CD4-positive, CD25-positive, alpha-beta regulatory T cell (primary cell): ENCODE measurements at regions not wholly inside any gene's neighbourhood (a gene's known extent, or its start where the extent isn't known, plus 50 kb on each side); places are given as distances from the start of the nearest gene placed in this dataset.

Experiments
- ATAC-seq, 2 donors: fragments of 150-1000 bp; cut with Tn5 transposase; one replicate each; pipeline ENCODE4 v1.10.0; 2021; ENCODE audit warnings: low read depth in 2 of 2, moderate number of reproducible peaks in 2 of 2, moderate library complexity in 1 of 2
- DNase-seq, 3 donors: peaks; one replicate each; pipeline versions ENCODE4 v3.0.0 to v3.0.0-alpha.2; 2012 to 2022; ENCODE audit warnings: mixed read lengths in 1 of 3
- H3K27ac ChIP-seq: one replicate; pipeline ENCODE4 v1.7.0; 2013; ENCODE audit warnings: mild to moderate bottlenecking, low read length; ENCODE audit not compliant: insufficient read depth, poor library complexity, severe bottlenecking
- H3K27me3 ChIP-seq: one replicate; pipeline ENCODE4 v1.7.0; 2013; ENCODE audit warnings: low read length; ENCODE audit not compliant: control insufficient read depth, insufficient read depth
- H3K36me3 ChIP-seq: one replicate; pipeline ENCODE4 v1.7.0; 2013; ENCODE audit warnings: mild to moderate bottlenecking, low read length, moderate library complexity; ENCODE audit not compliant: control insufficient read depth, insufficient read depth
- H3K4me1 ChIP-seq: 2 replicates; pipeline ENCODE4 v1.7.0; 2013; ENCODE audit warnings: mild to moderate bottlenecking, low read length; ENCODE audit not compliant: insufficient read depth, control insufficient read depth, poor library complexity, severe bottlenecking
- H3K4me3 ChIP-seq: one replicate; pipeline ENCODE4 v1.7.0; 2013; ENCODE audit warnings: low read depth, mild to moderate bottlenecking, low read length, moderate library complexity
- H3K9me3 ChIP-seq, 2 experiments: 1 replicate in 1 of 2; 2 replicates in 1 of 2; pipeline ENCODE4 v1.7.0; 2013; ENCODE audit warnings: low read length in 2 of 2, mild to moderate bottlenecking in 1 of 2, moderate library complexity in 1 of 2; ENCODE audit not compliant: control insufficient read depth in 2 of 2
- H3K27ac Mint-ChIP-seq, 3 donors: one replicate each; pipeline ENCODE4 v1.8.0; 2020 to 2022; ENCODE audit warnings: mild to moderate bottlenecking in 3 of 3, mixed read lengths in 3 of 3, moderate library complexity in 2 of 3
- H3K27me3 Mint-ChIP-seq: one replicate; pipeline ENCODE4 v1.8.0; 2022; ENCODE audit warnings: mild to moderate bottlenecking, mixed read lengths
- H3K36me3 Mint-ChIP-seq: one replicate; pipeline ENCODE4 v1.8.0; 2020; ENCODE audit warnings: mixed read lengths
- H3K4me1 Mint-ChIP-seq, 4 donors: one replicate each; pipeline ENCODE4 v1.8.0; 2020 to 2022; ENCODE audit warnings: mixed read lengths in 4 of 4, mild to moderate bottlenecking in 1 of 4
- H3K4me3 Mint-ChIP-seq, 4 donors: one replicate each; pipeline ENCODE4 v1.8.0; 2020 to 2022; ENCODE audit warnings: mild to moderate bottlenecking in 4 of 4, mixed read lengths in 4 of 4, moderate library complexity in 3 of 4
- H3K9me3 Mint-ChIP-seq, 7 donors: one replicate each; pipeline ENCODE4 v1.8.0; 2020 to 2022; ENCODE audit warnings: mixed read lengths in 7 of 7, mild to moderate bottlenecking in 3 of 7, moderate library complexity in 2 of 7

DNA sequence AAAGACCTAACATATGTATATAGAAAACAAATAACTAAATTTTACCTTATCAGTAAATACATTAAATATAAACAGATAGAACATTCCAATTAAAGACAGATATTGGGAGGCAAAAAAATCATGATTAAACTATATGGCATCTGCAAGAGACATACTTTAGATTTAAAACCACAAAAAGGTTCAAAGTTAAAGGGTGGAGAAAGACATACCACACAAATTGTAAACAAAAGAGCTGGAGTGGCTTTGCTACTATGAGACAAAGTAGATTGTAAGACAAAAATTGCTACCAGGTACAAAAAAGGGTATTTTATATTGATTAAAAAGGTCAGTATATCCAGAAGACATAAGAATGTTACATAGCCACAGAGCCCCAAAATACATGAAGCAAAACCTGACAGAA lies 200.2 kb downstream of the KCNRG start:
- no peaks in the 10 kb centered on the region for H3K27me3 ChIP-seq
- no peaks in the 10 kb centered on the region for H3K4me1 ChIP-seq
- peaks cover 9% of the 10 kb centered on the region for H3K27me3 Mint-ChIP-seq
- peak overlapping the region; percentile 2 for H3K4me3 ChIP-seq
- H3K36me3 Mint-ChIP-seq, result peaks cover 5% of the 10 kb centered on the region
- ATAC-seq (no peak), DNase-seq (no peak)
- peaks cover 22 to 23% of the 10 kb centered on the region in 2 experiments for H3K9me3 ChIP-seq
- no peak overlapping the region for H3K4me3 Mint-ChIP-seq
- peaks cover 11 to 22% (median 19%) of the 10 kb centered on the region in 4 donors for H3K4me1 Mint-ChIP-seq
- H3K36me3 ChIP-seq, result no peaks in the 10 kb centered on the region
- no peak overlapping the region for H3K27ac Mint-ChIP-seq
- H3K9me3 Mint-ChIP-seq, result peaks cover 5 to 27% (median 8%) of the 10 kb centered on the region in 7 donors
- H3K27ac ChIP-seq, result no peak overlapping the region

DNA sequence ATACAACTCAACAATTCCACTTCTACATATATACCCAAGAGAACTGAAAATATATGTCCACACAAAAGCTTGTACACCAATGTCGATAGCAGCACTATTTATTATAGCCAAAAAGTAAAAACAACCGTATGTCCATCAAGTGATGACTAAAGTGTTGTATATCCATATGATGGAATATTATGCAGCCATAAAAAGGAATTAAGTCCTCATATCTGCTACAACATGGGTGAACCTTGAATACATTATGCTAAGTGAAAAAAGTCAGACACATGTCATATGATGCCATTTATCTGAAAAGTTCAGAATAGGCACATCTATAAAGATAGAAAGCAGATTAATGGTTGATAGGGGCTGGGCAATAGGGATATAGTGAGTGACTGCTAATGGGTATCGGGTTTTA lies 204.5 kb downstream of the KCNRG start:
- peaks cover 11 to 12% of the 10 kb centered on the region in 2 experiments for H3K9me3 ChIP-seq
- Mint-ChIP-seq H3K27me3 (peaks cover 9% of the 10 kb centered on the region), H3K27ac (no peak overlapping the region), H3K36me3 (peaks cover 5% of the 10 kb centered on the region), H3K4me3 (no peak overlapping the region), H3K9me3 (peaks cover 0 to 15% (median 6%) of the 10 kb centered on the region in 7 donors), H3K4me1 (peaks cover 15 to 35% (median 20%) of the 10 kb centered on the region in 4 donors)
- ATAC-seq (no peak), DNase-seq (no peak)
- no peaks in the 10 kb centered on the region for H3K27me3 ChIP-seq
- H3K4me1 ChIP-seq, result no peaks in the 10 kb centered on the region
- H3K27ac ChIP-seq, result no peak overlapping the region
- no peaks in the 10 kb centered on the region for H3K36me3 ChIP-seq
- no peak overlapping the region for H3K4me3 ChIP-seq

DNA sequence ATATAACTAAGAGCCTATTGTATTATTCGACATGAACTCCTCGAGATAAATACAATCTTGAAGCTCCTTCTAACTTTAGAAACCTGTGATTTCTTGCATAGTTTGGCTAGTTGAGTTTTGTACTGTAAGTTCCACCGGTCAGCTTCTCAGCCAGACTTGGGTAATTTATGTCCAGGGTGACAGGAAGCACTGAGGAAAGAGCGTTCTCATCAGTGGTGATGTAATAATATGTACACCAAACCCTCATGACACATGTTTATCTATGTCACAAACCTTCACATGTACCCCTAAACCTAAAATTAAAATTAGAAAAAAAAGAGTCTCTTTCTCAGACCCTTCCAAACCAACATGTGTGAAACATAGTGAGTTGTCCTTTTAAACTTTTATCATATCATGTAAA lies 205.7 kb downstream of the KCNRG start:
- H3K4me3 Mint-ChIP-seq, result no peak overlapping the region

DNA sequence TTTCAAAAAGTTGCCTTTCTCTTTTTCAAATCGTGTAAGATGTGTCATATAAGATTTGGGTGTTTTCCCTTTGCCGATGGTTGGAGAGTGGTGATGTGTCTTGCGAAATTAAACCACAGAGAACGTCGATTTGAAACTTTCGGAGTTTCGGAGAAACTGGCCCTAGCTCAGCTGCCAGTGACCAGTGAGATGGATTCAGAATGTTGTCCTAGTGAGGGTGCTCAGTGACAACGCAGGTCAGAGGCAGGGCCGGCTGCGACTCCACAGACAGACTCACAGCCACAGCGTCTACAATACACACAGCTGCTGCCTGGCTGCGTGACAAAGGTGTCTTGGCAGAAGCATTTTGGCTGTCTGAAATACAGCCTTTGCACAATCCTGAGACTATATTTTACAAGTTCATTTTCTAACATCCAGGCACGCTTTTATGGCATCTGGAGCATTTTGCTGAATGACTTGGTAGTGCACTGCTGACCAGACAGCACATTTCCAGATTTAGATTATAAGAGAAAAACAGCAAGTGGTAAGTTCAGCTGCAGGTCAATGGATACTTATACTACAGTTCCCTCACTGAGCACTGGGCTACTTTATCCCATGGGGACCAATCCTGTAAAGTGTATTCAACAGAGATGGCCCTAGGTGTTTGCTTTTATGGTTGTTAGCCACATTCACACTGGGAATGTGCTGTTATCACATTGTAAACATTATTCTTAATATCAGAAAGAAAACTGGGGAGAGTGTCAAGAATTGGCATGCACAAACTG lies 207.5 kb downstream of the KCNRG start:
- Histone ChIP-seq H3K27ac (no peak overlapping the region), H3K4me3 (peak overlapping the region; percentile 48), H3K27me3 (no peaks in the 10 kb centered on the region), H3K4me1 (no peaks in the 10 kb centered on the region), H3K36me3 (no peaks in the 10 kb centered on the region), H3K9me3 (no peaks in the 10 kb centered on the region)
- no peaks in the 10 kb centered on the region for H3K36me3 Mint-ChIP-seq
- H3K4me3 Mint-ChIP-seq, result peak overlapping the region in 2 of 4 donors; percentile 56 to 74
- ATAC-seq, result peak in 1 of 2 donors; percentile 64
- H3K4me1 Mint-ChIP-seq, result peaks cover 0 to 43% (median 20%) of the 10 kb centered on the region in 4 donors
- peaks cover 9% of the 10 kb centered on the region for H3K27me3 Mint-ChIP-seq
- peak overlapping the region; percentile 57 to 72 (median 64) for H3K27ac Mint-ChIP-seq
- DNase-seq, result peak in 1 of 3 donors; percentile 17
- H3K9me3 Mint-ChIP-seq, result peaks cover 0 to 5% (median 0%) of the 10 kb centered on the region in 7 donors

More for the DNA sequence above, 205.7 kb downstream of the KCNRG start:
- H3K36me3 ChIP-seq, result no peaks in the 10 kb centered on the region
- no peak overlapping the region for H3K4me3 ChIP-seq
- ATAC-seq, result no peak
- Mint-ChIP-seq H3K9me3 (peaks cover 0 to 14% (median 5%) of the 10 kb centered on the region in 7 donors), H3K36me3 (peaks cover 5% of the 10 kb centered on the region), H3K27ac (peak overlapping the region in 1 of 3 donors; percentile 83), H3K4me1 (peaks cover 3 to 32% (median 16%) of the 10 kb centered on the region in 4 donors), H3K27me3 (peaks cover 9% of the 10 kb centered on the region)
- no peaks in the 10 kb centered on the region for H3K27me3 ChIP-seq
- H3K9me3 ChIP-seq, result peaks cover 11 to 12% of the 10 kb centered on the region in 2 experiments
- DNase-seq, result no peak
- no peak overlapping the region for H3K27ac ChIP-seq
- H3K4me1 ChIP-seq, result no peaks in the 10 kb centered on the region

DNA sequence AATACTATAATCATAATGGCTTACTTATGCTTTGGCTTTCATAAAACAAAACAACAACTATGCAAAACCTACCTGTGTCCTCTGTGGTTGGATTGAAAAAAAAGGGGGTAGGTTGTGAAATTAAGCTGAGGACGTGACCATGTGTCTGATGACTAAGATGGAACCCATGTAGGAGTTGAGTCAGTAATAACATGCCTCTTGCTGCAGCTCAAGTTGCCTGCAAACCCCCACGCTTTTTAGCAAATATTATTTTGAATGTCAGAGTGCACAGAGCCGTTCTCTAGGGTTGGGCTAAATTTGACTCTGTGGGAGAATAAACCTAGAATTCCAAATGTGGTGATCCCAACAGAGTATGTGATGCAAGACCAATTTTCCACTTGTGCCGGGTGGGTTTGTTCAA lies 209.3 kb downstream of the KCNRG start:
- Mint-ChIP-seq H3K27ac (no peak overlapping the region), H3K36me3 (no peaks in the 10 kb centered on the region), H3K4me3 (no peak overlapping the region), H3K27me3 (peaks cover 2% of the 10 kb centered on the region), H3K9me3 (peaks cover 0 to 5% (median 0%) of the 10 kb centered on the region in 7 donors), H3K4me1 (peaks cover 0 to 47% (median 20%) of the 10 kb centered on the region in 4 donors)
- DNase-seq (peak in 1 of 3 donors; percentile 56), ATAC-seq (no peak)
- no peaks in the 10 kb centered on the region for H3K9me3 ChIP-seq
- H3K4me1 ChIP-seq, result no peaks in the 10 kb centered on the region
- H3K4me3 ChIP-seq, result no peak overlapping the region
- H3K36me3 ChIP-seq, result no peaks in the 10 kb centered on the region
- no peaks in the 10 kb centered on the region for H3K27me3 ChIP-seq
- H3K27ac ChIP-seq, result no peak overlapping the region

DNA sequence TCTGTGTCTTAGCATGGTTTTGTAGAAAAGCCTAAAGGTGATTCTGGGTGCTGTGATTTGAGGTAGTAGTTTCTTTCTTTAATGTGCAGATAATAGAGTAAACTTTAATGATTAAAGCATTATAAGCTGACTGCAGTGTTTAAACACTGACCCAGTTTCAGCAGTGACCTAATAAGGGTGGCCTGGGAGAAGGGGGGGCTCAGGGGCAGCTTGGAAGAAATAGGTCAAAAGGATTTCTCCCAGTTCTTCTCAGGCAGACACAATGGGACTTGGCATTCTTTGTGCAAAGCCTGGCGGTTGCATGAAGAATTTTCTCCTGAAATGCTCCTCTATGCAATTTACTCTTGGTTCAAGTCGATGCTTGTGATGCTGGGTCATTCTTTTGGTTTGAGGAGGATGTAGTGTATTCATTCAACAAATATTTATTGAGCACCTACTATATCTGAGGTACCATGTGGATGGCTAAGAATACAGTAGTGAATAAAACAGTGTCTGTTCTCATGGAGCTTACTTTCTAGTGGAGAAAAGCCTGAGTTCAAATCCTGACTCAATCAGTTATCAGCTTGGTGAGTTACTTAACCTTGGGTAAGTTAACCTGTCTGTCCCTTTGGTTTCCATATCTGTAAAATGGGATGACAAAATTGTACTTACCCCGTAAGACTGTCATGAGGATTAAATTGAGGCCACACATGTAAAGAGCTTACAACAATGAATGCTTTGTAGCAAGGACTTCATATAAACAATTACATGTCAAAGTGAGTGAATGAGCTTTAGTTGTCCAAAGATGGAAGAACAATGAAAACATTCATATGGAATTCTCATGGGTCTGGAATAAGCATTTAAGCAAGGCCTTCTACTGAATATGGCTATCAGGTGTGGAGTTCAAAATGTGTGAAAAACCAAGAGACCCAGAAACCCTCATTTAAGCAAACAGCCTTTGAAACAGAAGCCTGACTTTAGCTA lies 210.2 kb downstream of the KCNRG start:
- no peak overlapping the region for H3K27ac Mint-ChIP-seq
- no peak overlapping the region for H3K4me3 ChIP-seq
- H3K4me1 ChIP-seq, result no peaks in the 10 kb centered on the region
- H3K4me3 Mint-ChIP-seq, result peak overlapping the region in 1 of 4 donors; percentile 33
- no peaks in the 10 kb centered on the region for H3K36me3 ChIP-seq
- no peak for DNase-seq
- H3K9me3 ChIP-seq, result no peaks in the 10 kb centered on the region
- peaks cover 0 to 52% (median 22%) of the 10 kb centered on the region in 4 donors for H3K4me1 Mint-ChIP-seq
- no peaks in the 10 kb centered on the region for H3K36me3 Mint-ChIP-seq
- no peaks in the 10 kb centered on the region for H3K9me3 Mint-ChIP-seq
- H3K27me3 Mint-ChIP-seq, result no peaks in the 10 kb centered on the region
- H3K27ac ChIP-seq, result no peak overlapping the region
- H3K27me3 ChIP-seq, result no peaks in the 10 kb centered on the region
- no peak for ATAC-seq

DNA sequence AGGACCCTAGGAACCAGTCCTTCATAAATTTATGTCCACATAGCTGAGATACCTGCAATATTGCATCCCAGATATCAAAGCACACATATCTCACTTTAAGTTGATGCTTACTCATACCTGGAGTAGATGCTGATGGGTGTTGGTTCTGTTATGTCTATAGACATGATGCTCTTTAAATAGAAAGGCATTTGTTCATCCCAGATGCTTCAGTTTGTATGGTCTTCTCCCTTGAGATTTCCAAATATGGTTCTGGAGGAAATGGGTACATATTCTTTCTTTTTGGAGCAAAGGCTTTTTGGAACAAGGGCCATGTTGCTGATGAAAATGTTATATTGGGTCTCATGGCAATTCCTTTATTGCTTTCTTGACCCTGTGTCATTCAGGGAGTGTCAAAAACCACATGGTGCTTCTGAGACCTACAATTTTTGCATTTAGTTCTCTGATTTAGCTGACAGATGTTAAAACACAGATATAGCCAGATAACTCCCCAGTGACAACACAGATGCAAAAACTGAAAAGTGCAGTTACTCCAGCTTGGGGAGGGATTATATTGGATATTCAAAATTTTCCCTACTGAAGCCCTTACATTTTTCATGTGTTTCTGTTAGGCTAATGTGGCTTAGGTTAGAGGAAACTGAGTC lies 211.4 kb downstream of the KCNRG start:
- Histone ChIP-seq H3K36me3 (no peaks in the 10 kb centered on the region), H3K9me3 (no peaks in the 10 kb centered on the region), H3K27ac (no peak overlapping the region), H3K27me3 (no peaks in the 10 kb centered on the region), H3K4me3 (no peak overlapping the region), H3K4me1 (no peaks in the 10 kb centered on the region)
- peaks cover 0 to 54% (median 22%) of the 10 kb centered on the region in 4 donors for H3K4me1 Mint-ChIP-seq
- no peaks in the 10 kb centered on the region for H3K9me3 Mint-ChIP-seq
- H3K4me3 Mint-ChIP-seq, result no peak overlapping the region
- DNase-seq, result peak in 1 of 3 donors; percentile 16
- H3K27ac Mint-ChIP-seq, result peak overlapping the region in 1 of 3 donors; percentile 10
- no peaks in the 10 kb centered on the region for H3K36me3 Mint-ChIP-seq
- no peaks in the 10 kb centered on the region for H3K27me3 Mint-ChIP-seq
- no peak for ATAC-seq
